ENCODE measurements at regions not wholly inside any gene's neighbourhood (a gene's known extent, or its start where the extent isn't known, plus 50 kb on each side); places are given as distances from the start of the nearest gene placed in this dataset.

GRCh38 chr17:30600830-30601494 is 123.8 kb downstream of the GOSR1 start:
- ATAC-seq (peak in 3 of 4 donors; percentile 2 to 10 (median 9)), DNase-seq (peak in 1 of 5 donors; percentile 37)
- peaks cover 0 to 18% (median 6%) of the 10 kb centered on the region in 12 donors for H3K4me1 ChIP-seq
- peak overlapping the region; percentile 81 to 99 (median 96) for H3K27ac ChIP-seq
- H3K4me3 ChIP-seq: peak overlapping the region; percentile 72 to 95 (median 84)
- H3K27me3 ChIP-seq: no peaks in the 10 kb centered on the region
- no peaks in the 10 kb centered on the region for H3K36me3 ChIP-seq
- 1% methylated on average over 30 to 49 of the region's 49 CpGs for WGBS, 4 donors
- TF ChIP-seq CTCF (IDR thresholded peaks at IDR 0.05): no peak
- no peak for TF ChIP-seq POLR2A (IDR thresholded peaks at IDR 0.05)
- no peaks in the 10 kb centered on the region for H3K9me3 ChIP-seq
- intact Hi-C loops (cut with DNase I): loop anchor here in 4 of 10 donors (2.0 to 10.0 kb wide), 4 partner anchors 116 to 221 kb away; partner anchors contain the start of genes GOSR1 (in 3 of the 4) and CRLF3 (in 1 of the 4)

- ATAC-seq: peak; percentile 95 to 99 (median 99)
- intact Hi-C loops (cut with DNase I): loop anchor here in 4 of 10 donors (2.0 to 10.0 kb wide), 4 partner anchors 115 to 222 kb away; partner anchors contain the start of genes GOSR1 (in 3 of the 4) and CRLF3 (in 1 of the 4)
- Histone ChIP-seq H3K4me1 (peaks cover 0 to 18% (median 6%) of the 10 kb centered on the region in 12 donors), H3K27ac (peak overlapping the region; percentile 81 to 99 (median 96)), H3K9me3 (no peaks in the 10 kb centered on the region), H3K36me3 (no peaks in the 10 kb centered on the region), H3K27me3 (no peaks in the 10 kb centered on the region), H3K4me3 (peak overlapping the region; percentile 72 to 95 (median 84))
- peak; percentile 84 to 91 (median 88) for DNase-seq
- TF ChIP-seq POLR2A (IDR thresholded peaks at IDR 0.05) (peak in 1 of 2 donors; percentile 73), CTCF (IDR thresholded peaks at IDR 0.05) (peak in 11 of 12 donors; percentile 18 to 62 (median 40))
- WGBS, 4 donors: 0 to 1% (median 1%) methylated on average over 43 to 78 of the region's 78 CpGs
Observed at GRCh38 chr17:30600060-30600829, 123.0 kb downstream of the GOSR1 start.

- 49 to 54% (median 51%) methylated on average over 12 to 13 of the region's 13 CpGs for WGBS, 4 donors
- Histone ChIP-seq H3K36me3 (no peaks in the 10 kb centered on the region), H3K4me1 (peaks cover 0 to 16% (median 6%) of the 10 kb centered on the region in 12 donors), H3K27me3 (no peaks in the 10 kb centered on the region), H3K9me3 (no peaks in the 10 kb centered on the region), H3K27ac (peak overlapping the region; percentile 81 to 99 (median 96)), H3K4me3 (peak overlapping the region; percentile 72 to 95 (median 84))
- no peak for TF ChIP-seq CTCF (IDR thresholded peaks at IDR 0.05)
- intact Hi-C loops (cut with DNase I): loop anchor here in 4 of 10 donors (2.0 to 10.0 kb wide), 4 partner anchors 115 to 223 kb away; partner anchors contain the start of genes GOSR1 (in 3 of the 4) and CRLF3 (in 1 of the 4)
- no peak for DNase-seq
- ATAC-seq: no peak
Observed at GRCh38 chr17:30599428-30600059, 122.3 kb downstream of the GOSR1 start.
